HCT116 (cell line): ENCODE measurements at regions not wholly inside any gene's neighbourhood (a gene's known extent, or its start where the extent isn't known, plus 50 kb on each side); places are given as distances from the start of the nearest gene placed in this dataset.

Source experiments
- ATAC-seq: fragments of 200-7000 bp; cut with Tn5 transposase; 2 replicates; pipeline ENCODE4 v1.9.1; 2020; ENCODE audit warnings: mild to moderate bottlenecking, moderate library complexity
- BruUV-seq: library from RNA; stranded (reverse); fragments of 400-500 nt; replicated peaks from 2 replicates; lab custom pipeline; 2021; lab: Mats Ljungman, UMichigan
- CTCF ChIA-PET: fragments of 300-600 bp; sonication (Branson Sonifier 250); formaldehyde crosslinking; loops from one replicate; lab custom pipeline; 2021; ENCODE audit warnings: antibody characterized with exemption; lab: Charles Lee
- POLR2A ChIA-PET: fragments of 300-600, 350-600 bp; sonication (Branson Sonifier 250); formaldehyde crosslinking; loops from one replicate; lab custom pipeline; 2021; ENCODE audit warnings: antibody characterized with exemption; lab: Charles Lee
- RAD21 ChIA-PET, 2 experiments: fragments of 300-600 bp; sonication (Branson Sonifier 250); formaldehyde crosslinking; loops; one replicate each; lab custom pipeline; 2023; ENCODE audit warnings: low total read pairs in 2 of 2; ENCODE audit not compliant: uncharacterized antibody in 2 of 2, unreplicated experiment in 2 of 2, low non-redundant PET in 1 of 2; lab: Charles Lee
- DNase-seq: peaks from one replicate; pipeline ENCODE4 v3.0.0-alpha.2; 2010; ENCODE audit warnings: low read depth, low spot score
- H2AFZ ChIP-seq: fragments of 200-600 bp; shearing (Covaris generic), sonication (generic); 2 replicates; pipeline ENCODE4 v1.6.1; 2017; ENCODE audit warnings: low read depth, mixed run types, mixed read lengths, antibody characterized with exemption, low read length; ENCODE audit not compliant: poor library complexity, severe bottlenecking
- H3K27ac ChIP-seq: 2 replicates; pipeline ENCODE4 v1.5.1; 2012; ENCODE audit warnings: low read depth, low read length
- H3K27me3 ChIP-seq: fragments of 200-600 bp; sonication (generic); 2 replicates; pipeline ENCODE4 v1.6.1; 2016; ENCODE audit warnings: mixed run types, low read length, mixed read lengths; ENCODE audit not compliant: insufficient read depth
- H3K36me3 ChIP-seq, 2 experiments: fragments of 200-500 bp in 1 of 2; fragments of 200-600 bp in 1 of 2; sonication (Bioruptor generic) in 1 of 2; sonication (generic) in 1 of 2; 2 replicates each; pipeline versions ENCODE4 v1.5.1 to v1.6.1; 2014 to 2016; ENCODE audit warnings: low read length in 2 of 2, inconsistent platforms in 1 of 2, mixed read lengths in 1 of 2, mixed run types in 1 of 2; ENCODE audit not compliant: insufficient read depth in 2 of 2, control insufficient read depth in 1 of 2
- H3K4me1 ChIP-seq, 2 experiments: fragments of 200-600 bp in 1 of 2; sonication (generic) in 1 of 2; 2 replicates each; pipeline versions ENCODE4 v1.5.1 to v1.6.1; 2012 to 2017; ENCODE audit warnings: low read length in 2 of 2, inconsistent platforms in 1 of 2, mild to moderate bottlenecking in 1 of 2, mixed read lengths in 1 of 2, mixed run types in 1 of 2, moderate library complexity in 1 of 2; ENCODE audit not compliant: insufficient read depth in 2 of 2, control insufficient read depth in 1 of 2
- H3K4me2 ChIP-seq: fragments of 200-600 bp; sonication (generic); 2 replicates; pipeline ENCODE4 v1.6.1; 2017; ENCODE audit warnings: mixed run types, low read length, mixed read lengths
- H3K4me3 ChIP-seq, 2 experiments: fragments of 200-600 bp in 1 of 2; sonication (generic) in 1 of 2; replicated peaks in 1 of 2; 2 replicates each; pipeline ENCODE4 v1.5.1; 2011 to 2016; ENCODE audit warnings: low read length in 2 of 2, control low read depth in 1 of 2, low read depth in 1 of 2, mild to moderate bottlenecking in 1 of 2, mixed read lengths in 1 of 2, mixed run types in 1 of 2
- H3K79me2 ChIP-seq: fragments of 200-600 bp; sonication (generic); 2 replicates; pipeline ENCODE4 v1.6.1; 2017; ENCODE audit warnings: mild to moderate bottlenecking, mixed run types, low read length, moderate library complexity, mixed read lengths; ENCODE audit not compliant: insufficient read depth
- H3K9ac ChIP-seq: fragments of 200-600 bp; sonication (generic); 2 replicates; pipeline ENCODE4 v1.6.1; 2016; ENCODE audit warnings: low read length, mixed read lengths
- H3K9me2 ChIP-seq: fragments of 200-600 bp; sonication (generic), shearing (Covaris generic); 2 replicates; pipeline ENCODE4 v1.6.1; 2017; ENCODE audit warnings: mixed run types, mild to moderate bottlenecking, moderate library complexity; ENCODE audit not compliant: insufficient read depth
- H3K9me3 ChIP-seq, 2 experiments: fragments of 200-500 bp in 1 of 2; fragments of 200-600 bp in 1 of 2; sonication (Bioruptor generic) in 1 of 2; sonication (generic) in 1 of 2; 2 replicates each; pipeline ENCODE4 v1.6.1; 2014 to 2017; ENCODE audit warnings: low read length in 2 of 2, mixed read lengths in 2 of 2, inconsistent platforms in 1 of 2, low read depth in 1 of 2, mild to moderate bottlenecking in 1 of 2, mixed run types in 1 of 2, moderate library complexity in 1 of 2; ENCODE audit not compliant: control insufficient read depth in 1 of 2, insufficient read depth in 1 of 2
- H4K20me1 ChIP-seq: fragments of 200-600 bp; sonication (generic), shearing (Covaris generic); 2 replicates; pipeline ENCODE4 v1.6.1; 2017; ENCODE audit warnings: mixed run types, mild to moderate bottlenecking, moderate library complexity; ENCODE audit not compliant: insufficient read depth
- CBX3 ChIP-seq: IDR thresholded peaks from 2 replicates; pipeline ENCODE4 v1.6.1; 2012; ENCODE audit warnings: low read depth
- CEBPB ChIP-seq: IDR thresholded peaks from 2 replicates; pipeline ENCODE4 v1.6.1; 2012; ENCODE audit warnings: low read depth
- CTCF ChIP-seq, 3 experiments: fragments of 200-600 bp in 1 of 3; sonication (generic) in 1 of 3; IDR thresholded peaks in 2 of 3; conservative IDR thresholded peaks in 1 of 3; 2 replicates each; pipeline ENCODE4 v1.5.1; 2012 to 2017; ENCODE audit warnings: low read depth in 2 of 3, low read length in 2 of 3, antibody characterized with exemption in 1 of 3, borderline replicate concordance in 1 of 3, control low read depth in 1 of 3, mild to moderate bottlenecking in 1 of 3, mixed read lengths in 1 of 3, mixed run types in 1 of 3, moderate library complexity in 1 of 3; ENCODE audit not compliant: insufficient read depth in 1 of 3
- ELF1 ChIP-seq: IDR thresholded peaks from 2 replicates; pipeline ENCODE4 v1.6.1; 2012; ENCODE audit warnings: low read depth, borderline replicate concordance
- MAX ChIP-seq: IDR thresholded peaks from 2 replicates; pipeline ENCODE4 v1.6.1; 2012
- POLR2A ChIP-seq: IDR thresholded peaks from 2 replicates; pipeline ENCODE4 v1.7.0; 2011; ENCODE audit warnings: borderline replicate concordance; ENCODE audit not compliant: insufficient read depth, insufficient read length; ENCODE audit errors: extremely low read depth
- POLR2AphosphoS5 ChIP-seq: IDR thresholded peaks from 2 replicates; pipeline ENCODE4 v1.6.1; 2011; ENCODE audit warnings: mild to moderate bottlenecking, low read depth, low read length, moderate library complexity
- RAD21 ChIP-seq: IDR thresholded peaks from 2 replicates; pipeline ENCODE4 v1.6.1; 2012; ENCODE audit warnings: low read depth, mild to moderate bottlenecking
- REST ChIP-seq: IDR thresholded peaks from 2 replicates; pipeline ENCODE4 v1.6.1; 2012; ENCODE audit warnings: low read depth
- SIN3A ChIP-seq: IDR thresholded peaks from 2 replicates; pipeline ENCODE4 v1.6.1; 2012; ENCODE audit warnings: low read depth
- SP1 ChIP-seq: IDR thresholded peaks from 2 replicates; pipeline ENCODE4 v1.6.1; 2012; ENCODE audit warnings: low read depth
- SRF ChIP-seq: IDR thresholded peaks from 2 replicates; pipeline ENCODE4 v1.6.1; 2012; ENCODE audit warnings: low read depth
- YY1 ChIP-seq: IDR thresholded peaks from 2 replicates; pipeline ENCODE4 v1.6.1; 2011; ENCODE audit warnings: low read length, low read depth, moderate library complexity, mild to moderate bottlenecking; ENCODE audit not compliant: insufficient replicate concordance; ENCODE audit errors: extremely low read depth
- ZNF274 ChIP-seq: fragments of 200-500 bp; sonication (Bioruptor generic); IDR thresholded peaks from 2 replicates; pipeline ENCODE4 v1.6.1; 2014; ENCODE audit warnings: mild to moderate bottlenecking, low read depth, low read length, inconsistent platforms
- intact Hi-C: fragments of 100-400 bp; cut with micrococcal nuclease; formaldehyde crosslinking; loops from 2 replicates; pipeline ENCODE4 v1.10.0; 2022

- POLR2A ChIA-PET: no interaction called here
- no peaks in the 10 kb centered on the region for H3K36me3 ChIP-seq
- RAD21 ChIA-PET: no interaction called here
- H4K20me1 ChIP-seq: no peaks in the 10 kb centered on the region
- H3K9me2 ChIP-seq: no peaks in the 10 kb centered on the region
- H3K4me3 ChIP-seq: no peak overlapping the region
- H3K9me3 ChIP-seq: no peaks in the 10 kb centered on the region
- intact Hi-C loops: no loop called here
- peaks cover under 1% of the 10 kb centered on the region; the same call in 1 of the 2 replicates for H3K27me3 ChIP-seq
- no peak overlapping the region for H3K4me2 ChIP-seq
- no peak overlapping the region for H3K9ac ChIP-seq
- ATAC-seq: no peak
- CTCF ChIA-PET: interaction anchor here (0.5 kb wide), 1 partner anchor 174 kb away, joined by 5 read pairs; no protein-coding TSS in a partner anchor
- BruUV-seq: no TSS peak
- TF ChIP-seq CTCF (IDR thresholded peaks at IDR 0.05 in 2 of 3, conservative IDR thresholded peaks at IDR 0.05 in 1 of 3; ENCODE audit: borderline replicate concordance in 1 of 3, insufficient read depth in 1 of 3, low read depth in 2 of 3, low read length in 2 of 3) (no peak), REST (no peak), POLR2A (no peak), YY1 (no peak), SRF (no peak), CEBPB (no peak), SP1 (no peak), POLR2AphosphoS5 (no peak), SIN3A (no peak), ZNF274 (no peak), ELF1 (no peak), RAD21 (no peak), MAX (no peak), CBX3 (no peak)
- TF ChIP-seq, all 23 proteins: peak for 0
- no peaks in the 10 kb centered on the region for H3K79me2 ChIP-seq
- no peaks in the 10 kb centered on the region for H3K4me1 ChIP-seq
- H3K27ac ChIP-seq: no peak overlapping the region
- no peak for DNase-seq
- H2AFZ ChIP-seq: no peak overlapping the region
Measured at GRCh38 chr10:29897999-29898716, 161.2 kb downstream of the JCAD start.
